DOHH2 (cell line): ENCODE measurements at regions not wholly inside any gene's neighbourhood (a gene's known extent, or its start where the extent isn't known, plus 50 kb on each side); places are given as distances from the start of the nearest gene placed in this dataset.

Experiments
- EZH2phosphoT487 ChIP-seq: fragments of 200-600 bp; sonication (generic); IDR thresholded peaks from 2 replicates; pipeline ENCODE4 v1.6.1; 2017; ENCODE audit warnings: borderline replicate concordance, mild to moderate bottlenecking, antibody characterized with exemption, low read length, moderate library complexity, mixed read lengths
- TF ChIP-seq, protein P1 (sequence below): fragments of 200-600 bp; sonication (generic); IDR thresholded peaks from one replicate; pipeline ENCODE4 v1.5.1; 2014; ENCODE audit warnings: antibody characterized with exemption, mild to moderate bottlenecking, low read depth, low read length; ENCODE audit not compliant: poor library complexity, severe bottlenecking

DNA sequence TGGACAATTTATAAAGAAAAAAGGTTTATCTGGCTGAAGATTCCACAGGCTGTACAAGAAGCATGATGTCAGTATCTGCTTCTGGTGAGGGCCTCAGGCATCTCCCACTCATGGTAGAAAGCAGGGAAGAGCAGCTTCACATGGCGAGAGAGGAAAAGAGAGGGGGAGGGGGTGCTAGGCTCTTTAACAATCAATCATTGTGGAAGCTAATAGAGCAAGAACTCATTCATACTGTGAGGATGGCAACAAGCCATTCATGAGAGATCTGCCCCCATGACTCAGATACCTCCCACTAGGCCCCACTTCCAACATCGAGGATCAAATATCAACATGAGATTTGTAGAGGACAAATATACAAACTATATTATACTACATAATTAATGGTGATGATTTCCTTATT is 361.9 kb upstream of the FAR2 start:
- TF ChIP-seq, protein P1, sequence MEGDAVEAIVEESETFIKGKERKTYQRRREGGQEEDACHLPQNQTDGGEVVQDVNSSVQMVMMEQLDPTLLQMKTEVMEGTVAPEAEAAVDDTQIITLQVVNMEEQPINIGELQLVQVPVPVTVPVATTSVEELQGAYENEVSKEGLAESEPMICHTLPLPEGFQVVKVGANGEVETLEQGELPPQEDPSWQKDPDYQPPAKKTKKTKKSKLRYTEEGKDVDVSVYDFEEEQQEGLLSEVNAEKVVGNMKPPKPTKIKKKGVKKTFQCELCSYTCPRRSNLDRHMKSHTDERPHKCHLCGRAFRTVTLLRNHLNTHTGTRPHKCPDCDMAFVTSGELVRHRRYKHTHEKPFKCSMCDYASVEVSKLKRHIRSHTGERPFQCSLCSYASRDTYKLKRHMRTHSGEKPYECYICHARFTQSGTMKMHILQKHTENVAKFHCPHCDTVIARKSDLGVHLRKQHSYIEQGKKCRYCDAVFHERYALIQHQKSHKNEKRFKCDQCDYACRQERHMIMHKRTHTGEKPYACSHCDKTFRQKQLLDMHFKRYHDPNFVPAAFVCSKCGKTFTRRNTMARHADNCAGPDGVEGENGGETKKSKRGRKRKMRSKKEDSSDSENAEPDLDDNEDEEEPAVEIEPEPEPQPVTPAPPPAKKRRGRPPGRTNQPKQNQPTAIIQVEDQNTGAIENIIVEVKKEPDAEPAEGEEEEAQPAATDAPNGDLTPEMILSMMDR = no peak
- TF ChIP-seq EZH2phosphoT487 = no peak
